Activated CD8-positive, alpha-beta memory T cell treated with anti-CD3 and anti-CD28 coated beads for 1 hour (primary cell): ENCODE measurements at regions not wholly inside any gene's neighbourhood (a gene's known extent, or its start where the extent isn't known, plus 50 kb on each side); places are given as distances from the start of the nearest gene placed in this dataset.
"Not testable (repeated sequence)": the region's sequence is repeated elsewhere in the genome, so short reads cannot be mapped to it uniquely, and the experiment has no call there.

Experiments
- DNase-seq, 2 donors: peaks; one replicate each; pipeline ENCODE4 v3.0.0-alpha.2; 2020; ENCODE audit warnings: low read depth in 1 of 2; ENCODE audit errors: extremely low read depth in 1 of 2

DNA sequence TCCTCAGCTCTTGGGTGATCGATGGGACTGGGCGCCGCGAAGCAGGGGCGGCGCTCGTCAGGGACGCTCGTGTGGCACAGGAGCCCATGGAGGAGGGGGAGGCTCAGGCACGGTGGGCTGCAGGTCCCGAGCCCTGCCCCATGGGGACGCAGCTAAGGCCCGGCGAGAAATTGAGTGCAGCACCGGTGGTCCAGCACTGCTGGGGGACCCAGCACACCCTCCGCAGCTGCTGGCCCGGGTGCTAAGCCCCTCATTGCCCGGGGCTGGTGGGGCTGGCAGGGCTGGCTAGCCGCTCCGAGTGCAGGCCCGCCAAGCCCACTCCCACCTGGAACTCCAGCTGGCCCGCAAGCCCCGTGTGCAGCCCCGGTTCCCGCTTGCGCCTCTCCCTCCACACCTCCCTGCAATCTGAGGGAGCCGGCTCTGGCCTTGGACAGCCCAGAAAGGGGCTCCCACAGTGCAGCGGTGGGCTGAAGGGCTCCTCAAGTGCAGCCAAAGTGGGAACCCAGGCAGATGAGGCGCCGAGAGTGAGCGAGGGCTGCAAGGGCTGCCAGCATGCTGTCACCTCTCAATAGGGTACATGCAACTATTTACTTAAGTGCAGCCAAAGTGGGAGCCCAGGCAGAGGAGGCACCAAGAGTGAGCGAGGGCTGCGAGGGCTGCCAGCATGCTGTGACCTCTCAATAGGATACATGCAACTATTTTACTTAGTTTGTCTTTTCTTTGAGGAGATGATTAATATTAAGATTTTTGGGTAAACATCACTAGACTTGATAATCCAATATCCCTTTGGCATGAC is 619.8 kb upstream of the IGFBP7 start:
- not testable (repeated sequence) for DNase-seq

DNA sequence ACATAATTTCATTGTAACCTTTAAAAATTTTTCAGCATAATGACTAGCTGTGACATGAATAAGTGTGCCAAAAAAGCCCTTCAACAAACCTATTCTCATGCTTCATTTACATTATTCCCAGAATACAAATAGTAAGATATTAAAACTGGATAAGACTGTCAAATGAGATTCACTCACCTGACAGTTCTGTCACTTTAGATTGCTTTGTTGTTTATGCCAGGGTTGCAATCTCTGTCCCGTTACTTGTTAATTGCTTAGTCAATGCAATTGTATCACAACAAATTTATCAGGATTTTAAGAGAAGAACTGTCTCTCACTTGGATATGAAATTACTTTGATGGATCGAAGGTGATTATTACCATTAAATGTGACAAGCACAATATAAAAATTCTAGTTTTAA is 616.0 kb upstream of the IGFBP7 start:
- DNase-seq = no peak

DNA sequence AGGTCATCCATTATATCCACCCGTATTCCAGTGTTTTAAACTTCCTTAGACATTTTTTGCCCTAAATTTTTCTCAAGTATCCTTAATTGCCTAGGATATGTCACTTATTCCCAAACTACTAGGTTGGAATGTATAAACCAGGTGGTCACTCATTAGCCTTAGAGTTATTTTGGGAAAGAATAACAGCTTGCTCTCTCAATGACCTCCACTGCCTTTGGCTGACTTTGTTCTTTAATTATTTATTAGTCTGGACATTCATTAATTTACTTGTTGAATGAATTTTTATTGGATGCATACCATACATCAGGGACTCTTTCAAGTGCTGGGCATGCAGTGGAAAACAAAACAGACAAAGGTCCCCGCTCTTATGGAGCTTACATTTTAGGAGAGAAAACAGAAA is 609.3 kb upstream of the IGFBP7 start:
- DNase-seq = no peak

DNA sequence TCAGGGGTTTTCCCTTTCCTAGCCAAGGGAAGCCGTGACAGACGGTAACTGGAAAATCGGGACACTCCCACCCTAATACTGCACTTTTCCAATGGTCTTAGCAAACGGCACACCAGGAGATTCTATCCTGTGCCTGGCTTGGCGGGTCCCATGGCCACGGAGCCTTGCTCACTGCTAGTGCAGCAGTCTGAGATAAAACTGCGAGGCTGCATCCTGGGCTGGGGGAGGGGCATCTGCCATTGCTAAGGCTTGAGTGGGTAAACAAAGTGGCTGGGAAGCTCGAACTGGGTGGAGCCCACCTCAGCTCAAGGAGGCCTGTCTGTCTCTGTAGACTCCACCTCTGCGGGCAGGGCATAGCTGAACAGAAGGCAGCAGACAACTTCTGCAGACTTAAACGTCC is 604.1 kb upstream of the IGFBP7 start:
- not testable (repeated sequence) for DNase-seq

DNA sequence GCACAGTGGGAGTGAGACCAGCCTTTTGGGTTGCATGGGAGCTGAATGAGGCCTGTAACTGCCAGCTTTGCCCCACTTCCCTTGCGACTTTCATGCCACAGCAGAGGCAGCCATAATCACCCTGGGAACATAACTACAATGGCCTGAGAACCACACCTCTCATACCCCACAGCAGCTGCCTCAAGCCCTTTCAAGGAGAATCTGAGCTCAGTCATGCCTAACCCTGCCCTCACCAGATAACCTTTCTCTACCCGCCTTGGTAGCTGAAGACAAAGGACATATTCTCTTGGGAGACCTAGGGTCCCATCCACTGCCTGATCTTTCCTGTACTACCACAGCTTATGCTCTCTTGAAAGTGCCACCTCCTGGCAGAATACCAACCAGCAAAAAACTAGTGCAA is 599.9 kb upstream of the IGFBP7 start:
- DNase-seq = no peak

DNA sequence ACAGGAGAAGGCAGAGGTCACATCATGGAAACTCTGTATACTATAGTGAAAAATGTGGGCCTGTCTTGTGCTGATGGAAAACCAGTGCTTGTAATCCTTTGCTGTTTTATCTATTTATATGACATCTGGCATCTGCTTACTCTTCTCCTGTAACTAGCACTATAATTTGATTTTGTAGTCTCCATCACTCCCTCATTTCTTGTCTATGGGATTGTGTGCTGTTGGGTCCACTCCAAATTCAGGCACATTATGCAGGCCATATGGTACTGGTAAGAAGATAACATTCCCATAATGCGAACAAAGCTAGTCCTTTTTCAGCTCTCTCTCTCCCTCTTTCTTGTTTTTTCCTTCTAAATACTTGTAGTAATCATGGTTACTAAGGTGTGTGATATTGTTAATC is 581.2 kb upstream of the IGFBP7 start:
- no peak for DNase-seq

DNA sequence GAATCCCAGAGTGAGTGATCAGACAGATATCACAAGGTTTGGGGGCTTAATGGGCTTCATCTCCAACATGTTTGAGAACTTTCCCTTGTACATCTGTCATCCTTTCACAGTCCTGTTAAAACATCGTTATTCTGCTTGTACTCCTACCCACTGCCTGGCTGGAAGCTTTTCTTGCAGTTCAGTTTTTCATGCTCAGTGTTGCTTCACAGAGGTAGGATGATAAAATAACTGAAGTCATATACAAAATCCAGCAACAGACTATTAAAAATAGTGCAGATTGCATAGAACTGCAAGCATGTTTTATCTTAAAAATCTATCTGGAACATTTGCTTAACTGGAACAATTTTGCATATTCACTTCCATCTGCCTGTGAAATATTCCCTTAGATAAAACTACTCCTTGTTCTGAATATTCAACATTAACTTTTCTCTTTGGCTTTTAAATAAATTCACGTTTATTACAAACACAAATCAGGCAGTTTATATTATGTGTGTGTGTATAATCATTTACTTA is 579.6 kb upstream of the IGFBP7 start:
- no peak for DNase-seq

DNA sequence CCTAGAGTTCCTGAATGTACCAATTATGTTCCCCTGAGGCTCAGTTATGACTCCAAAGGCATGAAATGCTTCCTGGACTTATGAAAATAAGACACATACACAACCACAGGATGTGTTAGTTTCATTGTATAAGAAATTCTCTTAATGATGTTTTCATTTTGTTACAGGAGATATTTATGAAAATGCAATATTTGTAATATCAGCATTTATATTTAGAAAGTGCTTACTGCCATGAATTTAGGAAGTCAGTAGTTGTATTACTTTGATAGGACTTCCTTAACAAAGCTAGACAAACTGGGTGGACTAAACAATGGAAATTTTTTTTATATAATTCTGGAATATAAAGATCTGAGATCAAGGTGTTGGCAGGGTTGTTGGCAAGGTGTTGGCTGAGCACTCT is 572.1 kb upstream of the IGFBP7 start:
- DNase-seq = no peak

DNA sequence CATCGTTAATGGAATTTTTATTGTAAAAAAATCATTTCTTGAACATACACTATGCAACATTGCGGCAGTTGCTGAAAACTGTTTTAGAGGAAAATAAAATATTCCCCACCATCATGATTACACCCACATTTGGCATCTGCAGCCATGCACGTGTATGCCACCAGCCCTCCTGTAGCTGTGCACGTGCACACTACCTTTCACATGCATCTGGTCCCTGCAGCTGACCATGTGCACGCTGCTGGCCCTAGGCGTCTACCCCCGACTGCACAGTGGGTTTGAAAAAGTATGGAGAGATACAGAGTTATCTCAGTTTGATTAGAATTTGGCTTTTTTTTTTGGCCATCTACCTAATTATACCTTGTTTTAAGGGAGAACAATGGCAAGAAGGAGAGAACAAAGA is 569.8 kb upstream of the IGFBP7 start:
- no peak for DNase-seq

DNA sequence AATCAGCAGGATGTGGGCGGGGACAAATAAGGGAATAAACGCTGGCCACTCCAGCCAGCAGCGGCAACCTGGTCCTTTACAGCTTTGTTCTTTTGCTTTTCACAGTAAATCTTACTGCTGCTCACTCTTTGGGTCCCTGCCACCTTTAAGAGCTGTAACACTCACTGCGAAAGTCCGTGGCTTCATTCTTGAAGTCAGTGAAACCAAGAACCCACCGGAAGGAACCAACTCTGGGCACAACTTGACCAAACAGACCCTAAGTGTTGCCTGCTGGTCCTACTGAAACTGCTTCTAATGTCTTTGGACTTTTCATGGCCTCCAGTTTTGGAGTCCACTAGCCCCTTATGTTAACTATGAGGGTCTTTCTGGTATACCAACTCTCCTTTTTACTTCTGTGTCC is 566.2 kb upstream of the IGFBP7 start:
- DNase-seq = no peak

DNA sequence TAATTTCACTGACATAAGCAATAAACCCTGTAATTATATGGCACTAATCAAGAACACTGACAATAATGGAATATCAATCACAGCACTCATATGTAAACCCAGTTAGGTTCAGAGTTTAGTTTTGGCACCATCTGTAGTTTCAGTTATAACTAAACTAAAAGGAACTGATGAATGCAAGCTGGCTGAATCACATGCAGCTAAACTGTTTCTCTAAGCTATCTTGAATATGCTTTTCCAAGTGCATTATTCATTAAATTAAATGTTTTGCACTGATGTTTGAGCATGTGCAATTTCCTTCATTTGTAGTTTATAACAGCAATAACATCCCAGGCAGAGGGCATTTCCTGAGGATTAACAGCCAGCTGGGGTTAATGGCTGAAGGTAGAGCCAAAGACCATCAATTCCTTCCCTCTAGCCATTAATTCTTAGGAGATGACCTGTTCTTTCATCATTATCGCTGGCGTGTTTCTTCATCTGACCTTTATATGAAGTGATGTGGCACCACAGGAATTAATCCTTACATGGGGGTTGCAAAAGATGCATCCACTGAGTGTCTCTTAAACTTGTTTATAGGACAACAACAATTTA is 562.8 kb upstream of the IGFBP7 start:
- DNase-seq = no peak

DNA sequence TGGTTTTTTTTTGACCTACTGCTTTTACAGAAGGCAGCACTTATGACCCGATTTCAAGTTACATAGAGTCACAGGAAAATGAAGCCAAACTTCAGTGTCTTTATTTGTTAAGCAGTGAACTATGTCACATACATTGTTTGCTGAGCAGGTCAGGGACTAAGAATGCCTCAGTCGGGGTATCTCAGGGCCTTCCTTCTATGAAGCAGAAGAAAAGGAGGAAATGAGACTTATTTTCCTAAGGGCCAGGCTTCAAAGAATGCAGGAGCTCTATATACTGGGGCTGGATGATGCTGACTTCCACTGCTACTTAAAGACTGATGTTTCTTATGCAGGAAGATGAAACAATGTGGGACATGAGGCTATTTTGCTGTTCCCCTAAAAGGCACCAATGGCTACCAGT is 558.4 kb upstream of the IGFBP7 start:
- no peak for DNase-seq

DNA sequence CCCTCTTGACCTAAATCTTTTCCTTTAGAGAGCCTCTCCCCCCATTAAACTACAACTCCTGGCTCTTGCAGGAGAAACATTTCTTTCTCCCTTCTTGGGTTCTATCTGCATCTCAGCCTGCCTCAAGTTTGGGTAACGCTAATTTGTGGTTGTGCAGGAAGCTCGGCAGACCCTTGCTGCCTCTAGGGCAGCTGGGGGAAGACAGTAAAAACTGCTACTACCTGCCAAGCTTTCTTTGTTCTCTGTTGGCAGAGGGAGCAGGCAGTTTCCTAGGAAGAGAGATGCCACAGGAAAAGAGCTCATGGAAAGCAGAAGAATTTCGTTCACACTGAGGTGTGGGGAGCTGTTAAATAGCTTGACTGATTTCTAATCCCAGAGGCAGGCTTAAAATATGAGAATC is 555.6 kb upstream of the IGFBP7 start:
- no peak for DNase-seq

DNA sequence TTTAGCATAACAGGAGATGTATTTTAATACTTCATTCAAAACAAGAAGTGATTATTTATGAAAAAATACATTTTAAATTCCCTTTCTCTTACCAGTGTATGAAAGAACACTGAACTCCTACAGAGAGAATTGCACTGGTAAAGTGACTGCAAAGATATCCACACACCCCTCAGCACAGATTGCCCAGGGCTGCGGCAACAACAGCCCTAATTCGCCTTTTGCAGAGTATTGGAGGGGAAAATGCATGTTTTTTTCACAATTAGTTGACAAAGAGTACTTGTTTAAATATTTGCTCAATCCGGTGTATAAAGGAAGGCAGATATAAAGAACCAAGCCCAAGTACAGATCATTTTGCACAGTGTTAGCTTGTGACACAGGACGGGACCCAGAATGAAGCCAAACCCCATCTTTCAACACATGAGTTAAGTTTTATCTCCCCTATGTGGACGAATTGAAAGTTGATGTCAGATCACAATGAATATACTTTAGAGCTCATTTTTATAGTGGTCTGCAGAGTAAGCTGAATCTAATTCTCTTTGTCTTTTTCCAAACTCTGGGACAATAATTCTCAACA is 551.4 kb upstream of the IGFBP7 start:
- no peak for DNase-seq

DNA sequence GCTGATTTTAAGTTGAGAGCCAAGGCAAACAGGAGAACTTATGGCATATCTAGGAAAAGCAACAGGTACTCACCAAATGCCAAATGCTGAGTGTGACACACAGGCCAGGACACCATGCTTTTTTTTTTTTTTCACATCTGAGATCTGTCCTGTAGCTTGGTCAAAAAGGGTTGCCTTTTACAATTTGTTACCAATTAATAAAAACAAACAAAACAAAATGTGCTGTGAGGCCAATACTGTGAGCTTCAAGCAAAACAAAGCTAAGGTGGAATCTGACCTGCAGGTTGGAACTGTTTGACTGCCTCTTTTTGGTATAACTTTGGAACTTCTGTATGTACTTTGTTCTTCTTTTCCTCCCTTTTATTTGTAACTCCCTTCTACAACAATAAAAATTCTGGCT is 548.5 kb upstream of the IGFBP7 start:
- no peak for DNase-seq

DNA sequence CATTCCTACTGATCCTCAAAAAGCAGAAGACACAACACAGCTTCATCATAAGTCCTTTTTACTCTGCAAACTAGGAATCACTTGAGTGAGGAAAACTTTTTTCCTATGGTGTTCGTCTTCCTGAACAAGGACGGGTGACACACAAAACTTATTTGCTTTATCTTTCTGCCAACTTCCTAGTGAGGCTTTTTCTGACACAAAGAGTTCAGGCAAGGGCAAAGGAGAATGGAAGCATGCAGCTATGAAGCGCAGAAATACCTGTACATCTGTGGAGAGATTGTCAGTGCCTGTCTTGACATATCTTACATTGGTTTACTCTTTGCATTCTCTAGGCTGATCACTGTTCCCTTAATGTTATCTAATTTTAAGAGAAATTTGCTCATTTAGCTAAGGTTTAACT is 548.0 kb upstream of the IGFBP7 start:
- no peak for DNase-seq

DNA sequence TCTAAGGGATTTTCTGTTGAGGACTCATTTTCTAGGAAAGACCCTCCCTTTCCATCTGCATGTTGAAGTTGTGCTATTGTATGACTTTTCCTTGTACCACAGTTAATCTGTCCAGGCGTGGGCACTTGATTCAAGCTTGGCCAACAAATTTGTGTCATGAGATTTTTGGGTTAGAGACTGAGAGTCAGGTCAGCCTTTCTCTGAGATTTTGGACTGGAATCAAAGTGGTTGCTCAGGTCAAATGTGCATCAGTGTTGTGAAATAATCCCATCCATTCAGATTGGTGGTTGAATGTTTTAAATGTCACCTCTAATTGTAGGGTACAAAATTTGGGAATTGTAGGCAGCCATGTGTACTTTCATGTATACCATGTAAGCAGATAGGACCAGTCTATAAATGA is 545.2 kb upstream of the IGFBP7 start:
- DNase-seq = no peak

DNA sequence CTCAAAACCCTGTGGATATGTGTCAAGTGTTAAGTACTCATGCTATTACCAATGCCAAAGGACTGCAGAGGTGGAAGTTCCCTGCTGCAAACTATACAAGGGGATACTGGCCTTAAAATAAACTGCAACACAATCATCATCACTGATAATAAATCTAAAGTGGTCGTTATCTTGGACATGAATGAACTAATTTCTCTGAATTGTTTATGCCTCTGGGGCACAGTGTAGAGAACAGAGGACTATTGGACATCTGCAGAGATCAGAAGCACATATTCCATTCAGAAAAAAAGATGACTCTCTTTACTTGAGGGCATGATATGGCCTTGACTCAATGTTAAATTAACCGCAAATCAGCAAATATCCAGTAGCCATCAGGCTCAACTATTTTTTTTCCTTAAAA is 542.6 kb upstream of the IGFBP7 start:
- DNase-seq = no peak

DNA sequence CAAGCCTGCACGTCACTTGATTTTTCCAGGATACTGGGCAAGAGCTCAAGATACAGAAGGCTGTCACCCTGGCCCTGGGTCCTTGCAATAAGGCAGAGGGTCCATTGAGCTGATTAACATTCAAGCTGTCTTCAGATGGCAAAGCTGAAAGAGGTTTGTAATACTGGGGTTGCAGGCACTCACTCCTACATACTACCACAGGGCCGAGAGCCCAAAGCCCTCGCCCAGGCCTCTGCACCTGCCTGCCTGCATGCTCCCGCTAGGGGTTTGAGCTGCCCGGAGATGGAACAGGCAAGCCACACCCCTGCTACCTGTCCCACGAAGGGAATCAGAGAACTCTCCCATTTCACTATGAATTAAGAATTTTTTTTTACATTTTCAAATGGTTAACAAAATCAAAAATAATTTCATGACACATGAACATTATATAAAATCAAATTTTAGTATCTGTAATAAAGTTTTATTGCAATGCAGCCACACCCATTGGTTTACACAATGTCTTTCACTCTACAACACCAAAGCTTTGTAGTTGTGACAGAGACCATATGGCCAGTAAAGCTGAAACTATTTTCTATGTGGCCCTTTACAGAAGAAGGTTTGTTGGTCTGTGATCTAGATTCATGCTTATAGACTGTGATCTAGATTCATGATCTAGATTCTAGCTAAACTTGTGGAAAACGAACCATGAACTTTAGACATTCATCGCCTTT is 530.4 kb upstream of the IGFBP7 start:
- DNase-seq = no peak

DNA sequence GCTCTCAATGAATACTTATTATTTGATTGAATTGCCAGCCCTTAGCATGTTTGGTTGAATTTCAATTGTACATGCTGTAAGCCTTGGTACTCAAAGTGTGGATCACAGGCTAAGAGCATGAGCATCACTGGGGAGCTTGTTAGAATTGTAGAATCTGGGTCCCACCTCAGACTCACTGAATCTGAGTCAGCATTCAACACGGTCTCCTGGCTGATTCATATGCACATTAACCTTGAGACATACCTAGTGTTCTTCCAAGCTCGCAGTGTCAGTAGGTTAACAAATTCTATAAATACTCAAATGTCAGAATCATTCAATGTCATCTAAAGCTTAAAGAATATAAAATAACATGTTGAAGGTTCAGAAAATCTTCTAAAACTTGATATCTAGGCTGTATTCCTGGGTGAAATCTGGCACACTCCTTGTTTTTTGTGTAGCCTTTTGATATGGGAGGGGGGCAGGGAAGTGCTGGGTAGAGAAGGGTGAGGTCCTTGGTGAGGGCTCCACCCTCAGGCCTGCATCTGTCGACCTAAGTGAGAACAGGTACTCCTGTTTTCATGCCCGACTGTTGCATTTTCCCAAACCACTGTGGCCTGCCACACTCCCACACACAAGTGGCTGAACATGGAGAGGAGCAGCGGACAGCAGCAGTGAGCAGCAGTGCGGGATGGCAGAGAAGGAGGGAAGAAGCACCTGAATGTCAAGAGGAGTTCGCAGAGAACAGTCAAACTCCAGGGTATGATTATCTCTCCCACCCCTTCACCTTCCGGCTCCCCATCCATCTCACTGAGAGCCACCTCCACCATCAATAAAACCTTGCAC is 529.6 kb upstream of the IGFBP7 start:
- DNase-seq = no peak

DNA sequence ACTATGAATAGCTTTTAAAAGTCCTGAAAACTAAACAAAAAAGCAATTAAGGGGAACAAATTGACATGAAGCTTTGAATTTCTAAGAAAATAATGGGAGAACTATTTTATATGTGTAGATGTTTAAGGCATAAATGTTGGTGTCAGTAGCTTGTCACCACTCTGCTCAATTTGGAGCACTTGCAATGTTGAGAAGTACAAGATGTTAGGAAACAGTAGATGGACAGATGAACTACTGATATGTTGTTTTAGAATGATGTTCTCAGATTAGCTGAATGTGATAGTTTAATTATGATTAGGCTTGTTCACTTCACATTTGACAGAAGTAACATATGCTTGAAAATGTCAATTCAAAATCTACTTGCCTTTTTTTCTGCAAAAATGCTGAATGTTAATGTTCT is 525.7 kb upstream of the IGFBP7 start:
- no peak for DNase-seq
